ENCODE measurements at regions not wholly inside any gene's neighbourhood (a gene's known extent, or its start where the extent isn't known, plus 50 kb on each side); places are given as distances from the start of the nearest gene placed in this dataset.

- no peaks in the 10 kb centered on the region for H3K79me2 ChIP-seq (ENCODE audit: insufficient read depth, low read length)
- H3K27ac ChIP-seq (ENCODE audit: low read depth, low read length) = no peak overlapping the region
- H4K20me1 ChIP-seq (ENCODE audit: insufficient read depth) = no peaks in the 10 kb centered on the region
- H3K9me2 ChIP-seq (ENCODE audit: insufficient read depth) = no peaks in the 10 kb centered on the region
- RAD21 ChIA-PET (ENCODE audit: low non-redundant PET in 1 of 2, low total read pairs in 2 of 2, uncharacterized antibody in 2 of 2, unreplicated experiment in 2 of 2) = no interaction called here
- no peaks in the 10 kb centered on the region for H3K36me3 ChIP-seq (ENCODE audit: control insufficient read depth in 1 of 2, insufficient read depth in 2 of 2, low read length in 2 of 2)
- peak overlapping the region; percentile 11 for H2AFZ ChIP-seq (ENCODE audit: low read depth, low read length, poor library complexity, severe bottlenecking)
- no peaks in the 10 kb centered on the region for H3K9me3 ChIP-seq (ENCODE audit: control insufficient read depth in 1 of 2, insufficient read depth in 1 of 2, low read depth in 1 of 2, low read length in 2 of 2)
- DNase-seq (ENCODE audit: low read depth, low spot score) (no peak), ATAC-seq (peak; percentile 69; the same call in 1 of the 2 replicates)
- BruUV-seq (replicated peaks) = no TSS peak
- no peaks in the 10 kb centered on the region for H3K27me3 ChIP-seq (ENCODE audit: insufficient read depth, low read length)
- POLR2A ChIA-PET = no interaction called here
- CTCF ChIA-PET = no interaction called here
- TF ChIP-seq REST (IDR thresholded peaks at IDR 0.05; ENCODE audit: low read depth) (no peak), MAX (IDR thresholded peaks at IDR 0.05) (peak; percentile 54), FOSL1 (IDR thresholded peaks at IDR 0.05; ENCODE audit: low read depth) (peak; percentile 39; the same call in 1 of the 2 replicates), ZNF274 (IDR thresholded peaks at IDR 0.05; ENCODE audit: low read depth, low read length) (no peak), ZFX (IDR thresholded peaks at IDR 0.05) (no peak)
- no peak overlapping the region for H3K4me3 ChIP-seq (replicated peaks in 1 of 2; ENCODE audit: low read depth in 1 of 2, low read length in 2 of 2)
- H3K4me2 ChIP-seq (ENCODE audit: low read length) = peak overlapping the region; percentile 35
- H3K9ac ChIP-seq (ENCODE audit: low read length) = no peak overlapping the region
- peaks cover 6 to 40% of the 10 kb centered on the region in 2 experiments; a peak in 3 of 4 replicates for H3K4me1 ChIP-seq (ENCODE audit: control insufficient read depth in 1 of 2, insufficient read depth in 2 of 2, low read length in 2 of 2)
- intact Hi-C loops (cut with micrococcal nuclease) = no loop called here
Observed at GRCh38 chr3:150333477-150333876, 74.6 kb upstream of the TSC22D2 start.

- H3K36me3 ChIP-seq (ENCODE audit: control insufficient read depth in 1 of 2, insufficient read depth in 2 of 2, low read length in 2 of 2) = no peaks in the 10 kb centered on the region
- no TSS peak for BruUV-seq (replicated peaks)
- peak overlapping the region; percentile 88 for H2AFZ ChIP-seq (ENCODE audit: low read depth, low read length, poor library complexity, severe bottlenecking)
- CTCF ChIA-PET = no interaction called here
- no peak overlapping the region for H3K27ac ChIP-seq (ENCODE audit: low read depth, low read length)
- DNase-seq (ENCODE audit: low read depth, low spot score) (no peak), ATAC-seq (no peak)
- H3K9me3 ChIP-seq (ENCODE audit: control insufficient read depth in 1 of 2, insufficient read depth in 1 of 2, low read depth in 1 of 2, low read length in 2 of 2) = no peaks in the 10 kb centered on the region
- POLR2A ChIA-PET = no interaction called here
- H3K4me1 ChIP-seq (ENCODE audit: control insufficient read depth in 1 of 2, insufficient read depth in 2 of 2, low read length in 2 of 2) = peaks cover 6 to 40% of the 10 kb centered on the region in 2 experiments; a peak in 3 of 4 replicates
- no peak overlapping the region for H3K9ac ChIP-seq (ENCODE audit: low read length)
- RAD21 ChIA-PET (ENCODE audit: low non-redundant PET in 1 of 2, low total read pairs in 2 of 2, uncharacterized antibody in 2 of 2, unreplicated experiment in 2 of 2) = no interaction called here
- peak overlapping the region; percentile 8; the same call in 1 of the 2 replicates for H3K4me2 ChIP-seq (ENCODE audit: low read length)
- H3K27me3 ChIP-seq (ENCODE audit: insufficient read depth, low read length) = no peaks in the 10 kb centered on the region
- no peaks in the 10 kb centered on the region for H3K79me2 ChIP-seq (ENCODE audit: insufficient read depth, low read length)
- H4K20me1 ChIP-seq (ENCODE audit: insufficient read depth) = no peaks in the 10 kb centered on the region
- intact Hi-C loops (cut with micrococcal nuclease) = no loop called here
- H3K4me3 ChIP-seq (replicated peaks in 1 of 2; ENCODE audit: low read depth in 1 of 2, low read length in 2 of 2) = no peak overlapping the region
- no peaks in the 10 kb centered on the region for H3K9me2 ChIP-seq (ENCODE audit: insufficient read depth)
- TF ChIP-seq ZFX (IDR thresholded peaks at IDR 0.05) (no peak), EZH2phosphoT487 (IDR thresholded peaks at IDR 0.05; ENCODE audit: borderline replicate concordance) (no peak), ZBTB33 (IDR thresholded peaks at IDR 0.05; ENCODE audit: extremely low read depth, insufficient replicate concordance, low read length) (no peak), REST (IDR thresholded peaks at IDR 0.05; ENCODE audit: low read depth) (no peak), ATF3 (IDR thresholded peaks at IDR 0.05) (no peak), SP1 (IDR thresholded peaks at IDR 0.05; ENCODE audit: low read depth) (no peak)
Observed at GRCh38 chr3:150331978-150332568, 76.0 kb upstream of the TSC22D2 start.

Measured in HCT116 (cell line).